DMS 273 treated with DMSO at 0.1 percent for 48 hours (cell line): ENCODE measurements at regions not wholly inside any gene's neighbourhood (a gene's known extent, or its start where the extent isn't known, plus 50 kb on each side); places are given as distances from the start of the nearest gene placed in this dataset.
"Not testable (repeated sequence)": the region's sequence is repeated elsewhere in the genome, so short reads cannot be mapped to it uniquely, and the experiment has no call there.

Experiments
- DNase-seq: peaks from one replicate; lab custom pipeline; 2025; lab: John Stamatoyannopoulos, UW

- not testable (repeated sequence) for DNase-seq
Observed at GRCh38 chr12:54799966-54800365, 54.4 kb upstream of the MUCL1 start.

- DNase-seq, result no peak
Observed at GRCh38 chr12:54798651-54799050, 55.7 kb upstream of the MUCL1 start.

- no peak for DNase-seq
Observed at GRCh38 chr12:54796991-54797390, 57.3 kb upstream of the MUCL1 start.

- DNase-seq, result no peak
Observed at GRCh38 chr12:54795644-54796043, 58.7 kb upstream of the MUCL1 start.

- no peak for DNase-seq
Observed at GRCh38 chr12:54786081-54786480, 68.2 kb upstream of the MUCL1 start.

GRCh38 chr12:54784115-54784514 is 70.2 kb upstream of the MUCL1 start:
- DNase-seq, result no peak

GRCh38 chr12:54777031-54777430 is 77.3 kb upstream of the MUCL1 start:
- not testable (repeated sequence) for DNase-seq

GRCh38 chr12:54773593-54773992 is 80.7 kb upstream of the MUCL1 start:
- no peak for DNase-seq

- DNase-seq, result no peak
Observed at GRCh38 chr12:54765652-54766051, 88.7 kb upstream of the MUCL1 start.

GRCh38 chr12:54762390-54762789 is 91.9 kb upstream of the MUCL1 start:
- DNase-seq, result no peak

GRCh38 chr12:54759751-54760150 is 94.6 kb upstream of the MUCL1 start:
- DNase-seq, result no peak

- no peak for DNase-seq
Observed at GRCh38 chr12:54751493-54751892, 102.8 kb upstream of the MUCL1 start.

- no peak for DNase-seq
Observed at GRCh38 chr12:54749191-54749818, 101.1 kb upstream of the DCD start.

- DNase-seq, result no peak
Observed at GRCh38 chr12:54744590-54744989, 96.4 kb upstream of the DCD start.

GRCh38 chr12:54740882-54741281 is 92.7 kb upstream of the DCD start:
- DNase-seq, result no peak

GRCh38 chr12:54736549-54736948 is 88.4 kb upstream of the DCD start:
- no peak for DNase-seq

- DNase-seq, result no peak
Observed at GRCh38 chr12:54734196-54734950, 86.2 kb upstream of the DCD start.

GRCh38 chr12:54725233-54725843 is 77.2 kb upstream of the DCD start:
- DNase-seq, result no peak

GRCh38 chr12:54723379-54724256 is 75.5 kb upstream of the DCD start:
- DNase-seq, result no peak

GRCh38 chr12:54721312-54721711 is 73.1 kb upstream of the DCD start:
- no peak for DNase-seq

- DNase-seq, result no peak
Observed at GRCh38 chr12:54719691-54720090, 71.5 kb upstream of the DCD start.

GRCh38 chr12:54716261-54716660 is 68.1 kb upstream of the DCD start:
- no peak for DNase-seq
